Transverse colon (tissue), 4 donors: ENCODE measurements at regions not wholly inside any gene's neighbourhood (a gene's known extent, or its start where the extent isn't known, plus 50 kb on each side); places are given as distances from the start of the nearest gene placed in this dataset.
"Not testable (repeated sequence)": the region's sequence is repeated elsewhere in the genome, so short reads cannot be mapped to it uniquely, and the experiment has no call there.

Experiments used
- DNase-seq: peaks from one replicate; pipeline ENCODE4 v3.0.0-alpha.2; 2019
- H3K27ac ChIP-seq, 4 donors: fragments of 200-600 bp; sonication (generic); 2 replicates each; pipeline ENCODE4 v1.5.1; 2016 to 2018; ENCODE audit warnings: inconsistent platforms in 4 of 4
- H3K27me3 ChIP-seq: fragments of 200-600 bp; sonication (generic); 2 replicates; pipeline ENCODE4 v1.5.1; 2017; ENCODE audit warnings: inconsistent platforms
- H3K36me3 ChIP-seq, 4 donors: fragments of 200-600 bp; sonication (generic); 2 replicates each; pipeline ENCODE4 v1.5.1; 2017 to 2019; ENCODE audit warnings: inconsistent platforms in 4 of 4
- H3K4me1 ChIP-seq, 4 donors: fragments of 200-600 bp; sonication (generic); 2 replicates each; pipeline ENCODE4 v1.5.1; 2017 to 2020; ENCODE audit warnings: inconsistent platforms in 4 of 4
- H3K4me3 ChIP-seq, 4 donors: fragments of 200-600 bp; sonication (generic); 1 replicate in 1 of 4; 2 replicates in 3 of 4; pipeline versions ENCODE4 v1.5.1 to v1.6.1; 2017 to 2019; ENCODE audit warnings: inconsistent platforms in 4 of 4
- H3K9me3 ChIP-seq, 2 donors: fragments of 200-600 bp; sonication (generic); 2 replicates each; pipeline ENCODE4 v1.5.1; 2017 to 2019; ENCODE audit warnings: inconsistent platforms in 2 of 2
- CTCF ChIP-seq, 5 experiments: fragments of 200-600 bp in 3 of 5; fragments of 450-650 bp in 2 of 5; sonication (generic) in 3 of 5; IDR thresholded peaks; 1 replicate in 2 of 5; 2 replicates in 3 of 5; pipeline ENCODE4 v1.5.1; 2016 to 2017; ENCODE audit warnings: antibody characterized with exemption in 5 of 5, inconsistent platforms in 3 of 5, mild to moderate bottlenecking in 2 of 5, moderate library complexity in 1 of 5
- EP300 ChIP-seq: sonication (generic); formaldehyde crosslinking; IDR thresholded peaks from one replicate; pipeline ENCODE4 v1.6.1; 2017; ENCODE audit warnings: antibody characterized with exemption, low read depth
- POLR2A ChIP-seq: fragments of 450-650 bp; IDR thresholded peaks from one replicate; pipeline ENCODE4 v1.6.1; 2016; ENCODE audit warnings: antibody characterized with exemption, mild to moderate bottlenecking, moderate library complexity
- POLR2AphosphoS5 ChIP-seq, 3 donors: sonication (generic); formaldehyde crosslinking; IDR thresholded peaks; one replicate each; pipeline ENCODE4 v1.6.1; 2016; ENCODE audit warnings: antibody characterized with exemption in 3 of 3
- WGBS, 2 donors: methylation state at CpG; one replicate each; pipeline ENCODE4 v1.1.5; 2018; ENCODE audit warnings: low coverage in 1 of 2; 5-methylcytosine and 5-hydroxymethylcytosine counted together
- in situ Hi-C, 4 donors: fragments of 200-750 bp; cut with MboI; loops; one replicate each; pipeline versions ENCODE4 v1.15.0 to v1.15.1; 2017; ENCODE audit warnings: low sequenced_read_pairs in 3 of 4, low pct_ligation_motif_present in 1 of 4, low pct_unique_long_range_greater_than_20kb in 1 of 4
- intact Hi-C: fragments of 100-400 bp; cut with DNase I; formaldehyde crosslinking; loops from one replicate; pipeline ENCODE4 v1.15.1; 2023; ENCODE audit warnings: low total_unique reads

GRCh38 chr11:87501388-87501787, 463.7 kb downstream of the TMEM135 start:
- no peak overlapping the region for H3K27ac ChIP-seq
- in situ Hi-C loops (no loop called here), intact Hi-C loops (no loop called here)
- WGBS, 2 donors: 73 to 75% methylated on average over 1 of the region's 1 CpG
- no peaks in the 10 kb centered on the region for H3K4me1 ChIP-seq
- no peak overlapping the region for H3K4me3 ChIP-seq
- no peak for TF ChIP-seq POLR2AphosphoS5 (IDR thresholded peaks at IDR 0.05)
- no peak for TF ChIP-seq EP300
- TF ChIP-seq CTCF (IDR thresholded peaks at IDR 0.05): no peak
- no peak for TF ChIP-seq POLR2A
- no peak for DNase-seq
- H3K27me3 ChIP-seq: no peaks in the 10 kb centered on the region
- H3K9me3 ChIP-seq: no peaks in the 10 kb centered on the region
- H3K36me3 ChIP-seq: no peaks in the 10 kb centered on the region

DNA sequence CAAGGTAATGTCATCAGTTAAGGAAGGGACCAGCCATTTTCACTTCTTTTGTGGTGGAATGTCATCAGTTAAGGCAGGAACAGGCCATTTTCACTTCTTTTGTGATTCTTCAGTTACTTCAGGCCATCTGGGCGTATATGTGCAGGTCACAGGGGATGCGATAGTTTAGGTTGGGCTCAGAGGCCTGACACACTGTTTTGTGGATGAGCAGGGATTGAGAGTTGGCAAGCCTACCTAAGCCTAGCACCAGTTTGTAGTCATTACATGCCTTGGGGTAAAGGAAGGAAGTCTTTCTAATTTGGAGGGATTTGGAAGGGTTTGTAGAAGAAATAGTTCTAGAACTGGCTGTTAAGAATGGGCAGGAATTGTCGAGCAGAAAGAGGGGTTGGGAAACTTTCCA, 457.2 kb downstream of the TMEM135 start:
- H3K4me3 ChIP-seq, H3K27me3 ChIP-seq, in situ Hi-C loops, H3K27ac ChIP-seq, DNase-seq, H3K4me1 ChIP-seq, intact Hi-C loops, H3K9me3 ChIP-seq, H3K36me3 ChIP-seq: not testable (repeated sequence)
- WGBS, 2 donors: 88 to 90% methylated on average over 2 to 3 of the region's 3 CpGs

DNA sequence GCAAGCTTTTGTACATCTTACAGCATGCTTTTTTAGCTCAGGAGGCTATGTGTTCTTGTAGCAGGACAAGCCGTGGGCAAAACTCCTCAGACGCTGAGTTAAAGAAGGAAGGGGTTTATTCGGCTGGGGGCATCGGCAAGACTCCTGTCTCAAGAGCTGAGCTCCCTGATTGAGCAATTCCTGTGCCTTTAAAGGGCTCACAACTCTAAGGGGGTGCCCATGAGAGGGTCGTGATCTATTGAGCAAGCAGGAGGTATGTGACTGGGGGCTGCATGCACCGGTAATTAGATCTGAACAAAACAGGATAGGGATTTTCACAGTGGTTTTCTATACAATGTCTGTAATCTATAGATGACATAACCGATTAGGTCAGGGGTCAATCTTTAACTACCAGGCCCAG, 456.3 kb downstream of the TMEM135 start:
- H3K27ac ChIP-seq, H3K4me3 ChIP-seq, H3K27me3 ChIP-seq, H3K4me1 ChIP-seq, H3K9me3 ChIP-seq, H3K36me3 ChIP-seq, DNase-seq, in situ Hi-C loops, intact Hi-C loops: not testable (repeated sequence)
- WGBS, 2 donors: 71 to 79% methylated on average over 3 to 7 of the region's 7 CpGs

DNA sequence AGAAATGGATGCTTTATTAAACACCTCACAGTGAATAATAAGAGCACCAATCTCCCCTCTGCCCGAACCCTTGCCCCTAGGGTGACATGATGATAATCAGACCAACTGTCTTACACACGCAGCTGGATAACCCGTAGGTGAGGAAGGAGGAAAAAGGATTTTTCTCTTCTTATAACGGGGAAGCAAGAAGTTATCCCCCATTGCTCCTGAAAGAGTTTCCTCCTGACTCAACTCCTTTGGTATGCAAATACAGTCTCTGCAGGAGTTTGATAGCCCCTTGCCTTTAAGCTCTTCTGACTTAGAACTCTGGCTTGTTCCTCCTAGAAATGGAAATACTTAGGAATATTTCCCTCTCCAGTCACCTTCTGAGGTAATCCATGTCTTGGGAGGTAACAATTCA, 455.8 kb downstream of the TMEM135 start:
- Histone ChIP-seq H3K27ac (no peak overlapping the region), H3K9me3 (no peaks in the 10 kb centered on the region), H3K4me3 (no peak overlapping the region), H3K4me1 (no peaks in the 10 kb centered on the region), H3K36me3 (no peaks in the 10 kb centered on the region), H3K27me3 (no peaks in the 10 kb centered on the region)
- TF ChIP-seq CTCF (IDR thresholded peaks at IDR 0.05) (no peak), EP300 (no peak), POLR2A (no peak), POLR2AphosphoS5 (IDR thresholded peaks at IDR 0.05) (no peak)
- WGBS, 2 donors: 72 to 74% methylated on average over 4 of the region's 4 CpGs
- in situ Hi-C loops: no loop called here
- intact Hi-C loops: no loop called here
- no peak for DNase-seq

- TF ChIP-seq CTCF (IDR thresholded peaks at IDR 0.05) (no peak), POLR2A (no peak), POLR2AphosphoS5 (IDR thresholded peaks at IDR 0.05) (no peak), EP300 (no peak)
- H3K36me3 ChIP-seq: no peaks in the 10 kb centered on the region
- H3K27me3 ChIP-seq: no peaks in the 10 kb centered on the region
- intact Hi-C loops: no loop called here
- no peak overlapping the region for H3K4me3 ChIP-seq
- H3K27ac ChIP-seq: no peak overlapping the region
- H3K4me1 ChIP-seq: no peaks in the 10 kb centered on the region
- H3K9me3 ChIP-seq: no peaks in the 10 kb centered on the region
- in situ Hi-C loops: no loop called here
- WGBS, 2 donors: 38 to 44% methylated on average over 3 of the region's 3 CpGs
- no peak for DNase-seq
These were observed 453.6 kb downstream of the TMEM135 start for GRCh38 chr11:87491381-87491780.
